Hepatocyte (in vitro differentiated cells): ENCODE measurements at regions not wholly inside any gene's neighbourhood (a gene's known extent, or its start where the extent isn't known, plus 50 kb on each side); places are given as distances from the start of the nearest gene placed in this dataset.

Experiments
- DNase-seq: peaks from one replicate; pipeline ENCODE4 v3.0.0-alpha.2; 2016; ENCODE audit warnings: low spot score
- H2AFZ ChIP-seq: fragments of 200-600 bp; sonication (generic); 2 replicates; pipeline ENCODE4 v1.6.0; 2016; ENCODE audit warnings: antibody characterized with exemption, mild to moderate bottlenecking
- H3K27ac ChIP-seq: fragments of 200-600 bp; sonication (generic); 2 replicates; pipeline ENCODE4 v1.5.1; 2016; ENCODE audit warnings: mild to moderate bottlenecking
- H3K27me3 ChIP-seq: fragments of 200-600 bp; sonication (generic); 2 replicates; pipeline ENCODE4 v1.6.1; 2016
- H3K36me3 ChIP-seq: fragments of 200-600 bp; sonication (generic); replicated peaks from 2 replicates; pipeline ENCODE4 v1.5.1; 2016; ENCODE audit warnings: low read depth; ENCODE audit not compliant: insufficient read depth
- H3K4me1 ChIP-seq: fragments of 200-600 bp; sonication (generic); 2 replicates; pipeline ENCODE4 v1.5.1; 2016; ENCODE audit warnings: mild to moderate bottlenecking, moderate library complexity; ENCODE audit not compliant: insufficient read depth
- H3K4me2 ChIP-seq: fragments of 200-600 bp; sonication (generic); 2 replicates; pipeline ENCODE4 v1.6.0; 2016
- H3K4me3 ChIP-seq: fragments of 200-600 bp; sonication (generic); 2 replicates; pipeline ENCODE4 v1.5.1; 2016; ENCODE audit warnings: mild to moderate bottlenecking
- H3K79me2 ChIP-seq: fragments of 200-600 bp; sonication (generic); 2 replicates; pipeline ENCODE4 v1.6.0; 2017; ENCODE audit warnings: mild to moderate bottlenecking
- H3K9me2 ChIP-seq: fragments of 200-600 bp; sonication (generic); replicated peaks from 2 replicates; pipeline ENCODE4 v1.6.0; 2017; ENCODE audit warnings: mild to moderate bottlenecking; ENCODE audit not compliant: insufficient read depth
- H3K9me3 ChIP-seq: fragments of 200-600 bp; sonication (generic); 2 replicates; pipeline ENCODE4 v1.5.1; 2016; ENCODE audit warnings: low read depth, mild to moderate bottlenecking
- H4K20me1 ChIP-seq: fragments of 200-600 bp; sonication (generic); 2 replicates; pipeline ENCODE4 v1.6.0; 2016; ENCODE audit warnings: mild to moderate bottlenecking; ENCODE audit not compliant: insufficient read depth, poor library complexity, severe bottlenecking
- EZH2 ChIP-seq: fragments of 200-600 bp; sonication (generic); IDR thresholded peaks from 2 replicates; pipeline ENCODE4 v1.6.1; 2016; ENCODE audit warnings: antibody characterized with exemption, mild to moderate bottlenecking, borderline replicate concordance
- EZH2phosphoT487 ChIP-seq: fragments of 200-600 bp; sonication (generic); IDR thresholded peaks from one replicate; pipeline ENCODE4 v1.6.1; 2018; ENCODE audit warnings: antibody characterized with exemption, mild to moderate bottlenecking, low read depth, moderate library complexity; ENCODE audit not compliant: unreplicated experiment, severe bottlenecking
- WGBS: methylation state at CpG from one replicate; pipeline ENCODE4 v1.1.6; 2016; ENCODE audit warnings: low lambda C conversion rate; ENCODE audit errors: missing lambda C conversion rate; 5-methylcytosine and 5-hydroxymethylcytosine counted together
- TF ChIP-seq, protein P1 (sequence below): fragments of 200-600 bp; sonication (generic); IDR thresholded peaks from 2 replicates; pipeline ENCODE4 v1.5.1; 2016; ENCODE audit warnings: antibody characterized with exemption, mild to moderate bottlenecking; ENCODE audit not compliant: poor library complexity

DNA sequence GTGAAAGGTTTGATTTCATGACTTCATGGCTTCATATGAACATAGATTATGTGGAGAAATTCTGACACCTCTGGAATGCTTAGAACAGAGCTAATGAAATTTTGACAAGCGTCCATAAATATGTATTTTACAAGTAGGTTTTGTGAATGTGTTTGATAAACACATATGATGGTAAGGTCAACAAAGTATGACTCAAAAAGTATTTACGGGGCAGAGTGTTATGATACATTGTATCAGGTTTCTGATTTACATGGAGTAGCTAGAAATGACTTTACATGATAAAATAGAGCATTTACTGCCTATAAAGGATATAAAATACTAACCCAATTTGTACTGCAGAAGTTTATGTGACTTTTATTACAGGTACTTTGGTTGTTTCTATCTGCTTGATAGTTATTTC lies 206.3 kb downstream of the MDFIC start:
- Histone ChIP-seq H3K27ac (no peak overlapping the region), H3K4me1 (no peaks in the 10 kb centered on the region), H3K4me3 (no peak overlapping the region), H3K9me3 (no peaks in the 10 kb centered on the region), H4K20me1 (no peaks in the 10 kb centered on the region), H3K79me2 (no peaks in the 10 kb centered on the region), H3K9me2 (no peaks in the 10 kb centered on the region), H3K4me2 (no peak overlapping the region), H2AFZ (no peak overlapping the region), H3K27me3 (no peaks in the 10 kb centered on the region), H3K36me3 (no peaks in the 10 kb centered on the region)
- TF ChIP-seq EZH2 (no peak), EZH2phosphoT487 (no peak)
- TF ChIP-seq, protein P1, sequence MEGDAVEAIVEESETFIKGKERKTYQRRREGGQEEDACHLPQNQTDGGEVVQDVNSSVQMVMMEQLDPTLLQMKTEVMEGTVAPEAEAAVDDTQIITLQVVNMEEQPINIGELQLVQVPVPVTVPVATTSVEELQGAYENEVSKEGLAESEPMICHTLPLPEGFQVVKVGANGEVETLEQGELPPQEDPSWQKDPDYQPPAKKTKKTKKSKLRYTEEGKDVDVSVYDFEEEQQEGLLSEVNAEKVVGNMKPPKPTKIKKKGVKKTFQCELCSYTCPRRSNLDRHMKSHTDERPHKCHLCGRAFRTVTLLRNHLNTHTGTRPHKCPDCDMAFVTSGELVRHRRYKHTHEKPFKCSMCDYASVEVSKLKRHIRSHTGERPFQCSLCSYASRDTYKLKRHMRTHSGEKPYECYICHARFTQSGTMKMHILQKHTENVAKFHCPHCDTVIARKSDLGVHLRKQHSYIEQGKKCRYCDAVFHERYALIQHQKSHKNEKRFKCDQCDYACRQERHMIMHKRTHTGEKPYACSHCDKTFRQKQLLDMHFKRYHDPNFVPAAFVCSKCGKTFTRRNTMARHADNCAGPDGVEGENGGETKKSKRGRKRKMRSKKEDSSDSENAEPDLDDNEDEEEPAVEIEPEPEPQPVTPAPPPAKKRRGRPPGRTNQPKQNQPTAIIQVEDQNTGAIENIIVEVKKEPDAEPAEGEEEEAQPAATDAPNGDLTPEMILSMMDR = no peak
- DNase-seq = no peak
- WGBS = 58% methylated on average over 2 of the region's 2 CpGs

DNA sequence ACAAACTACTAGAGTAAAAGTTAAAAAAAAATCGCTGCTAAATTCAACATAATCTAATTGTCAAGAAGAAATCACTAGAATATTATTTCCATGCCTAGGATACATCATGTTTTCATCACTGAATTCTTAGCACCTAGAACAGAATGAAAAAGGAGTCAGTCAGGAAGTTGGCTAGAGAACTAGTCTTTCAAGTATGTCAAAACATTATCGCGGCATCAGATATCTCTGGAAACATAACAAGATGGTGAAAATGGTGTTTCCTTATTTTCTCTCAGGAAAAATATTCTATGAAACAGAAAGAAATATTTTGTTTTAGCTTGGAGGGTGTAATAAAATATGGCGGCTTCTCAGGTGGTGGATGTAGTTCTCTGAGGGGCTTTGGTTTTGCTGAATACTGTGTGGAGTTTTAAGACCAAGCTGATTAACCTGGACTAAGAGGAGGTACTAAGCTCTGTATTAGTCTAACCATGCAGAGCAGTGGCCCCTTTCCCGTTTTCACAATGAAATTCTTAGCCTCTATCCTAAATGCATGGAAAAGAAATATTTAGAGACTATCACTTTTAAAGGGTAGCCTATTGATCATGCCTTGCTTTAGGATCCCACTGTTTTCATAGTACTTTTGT lies 205.6 kb downstream of the MDFIC start:
- H3K4me1 ChIP-seq = no peaks in the 10 kb centered on the region
- H3K27ac ChIP-seq = peak overlapping the region; percentile 12
- WGBS = 84% methylated on average over 5 of the region's 5 CpGs
- H3K36me3 ChIP-seq = no peaks in the 10 kb centered on the region
- no peak for DNase-seq
- H3K9me3 ChIP-seq = no peaks in the 10 kb centered on the region
- H4K20me1 ChIP-seq = no peaks in the 10 kb centered on the region
- H3K9me2 ChIP-seq = no peaks in the 10 kb centered on the region
- no peaks in the 10 kb centered on the region for H3K27me3 ChIP-seq
- no peak overlapping the region for H3K4me3 ChIP-seq
- H3K79me2 ChIP-seq = no peaks in the 10 kb centered on the region
- H2AFZ ChIP-seq = no peak overlapping the region
- H3K4me2 ChIP-seq = no peak overlapping the region
- TF ChIP-seq, protein P1 = no peak

DNA sequence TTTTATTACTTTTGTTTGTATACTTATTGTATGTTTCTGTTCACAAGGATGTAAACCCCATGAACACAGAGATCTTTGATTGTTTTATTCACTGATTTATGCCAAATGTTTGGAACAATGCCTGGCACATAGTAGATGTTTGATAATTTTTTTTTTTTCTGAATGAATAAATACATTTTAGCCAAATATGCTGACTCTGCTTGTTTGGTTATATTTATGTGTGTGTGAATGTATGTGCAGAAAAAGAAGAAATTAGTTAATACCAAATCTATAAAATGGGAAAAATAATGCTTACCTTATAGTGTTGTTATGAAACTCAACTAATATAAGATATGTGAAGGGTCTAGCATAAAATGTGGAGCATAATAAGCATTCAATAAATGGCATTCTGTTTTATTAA lies 203.9 kb downstream of the MDFIC start:
- TF ChIP-seq EZH2phosphoT487 = no peak
- TF ChIP-seq EZH2 = no peak
- TF ChIP-seq, protein P1 = no peak
- H3K27me3 ChIP-seq = no peaks in the 10 kb centered on the region
- no peaks in the 10 kb centered on the region for H3K4me1 ChIP-seq
- H3K4me3 ChIP-seq = no peak overlapping the region
- no peak overlapping the region for H2AFZ ChIP-seq
- no peaks in the 10 kb centered on the region for H3K79me2 ChIP-seq
- no peak overlapping the region for H3K27ac ChIP-seq
- H3K9me3 ChIP-seq = no peaks in the 10 kb centered on the region
- no peak for DNase-seq
- no peaks in the 10 kb centered on the region for H3K36me3 ChIP-seq
- H3K9me2 ChIP-seq = no peaks in the 10 kb centered on the region
- H4K20me1 ChIP-seq = no peaks in the 10 kb centered on the region
- H3K4me2 ChIP-seq = no peak overlapping the region

DNA sequence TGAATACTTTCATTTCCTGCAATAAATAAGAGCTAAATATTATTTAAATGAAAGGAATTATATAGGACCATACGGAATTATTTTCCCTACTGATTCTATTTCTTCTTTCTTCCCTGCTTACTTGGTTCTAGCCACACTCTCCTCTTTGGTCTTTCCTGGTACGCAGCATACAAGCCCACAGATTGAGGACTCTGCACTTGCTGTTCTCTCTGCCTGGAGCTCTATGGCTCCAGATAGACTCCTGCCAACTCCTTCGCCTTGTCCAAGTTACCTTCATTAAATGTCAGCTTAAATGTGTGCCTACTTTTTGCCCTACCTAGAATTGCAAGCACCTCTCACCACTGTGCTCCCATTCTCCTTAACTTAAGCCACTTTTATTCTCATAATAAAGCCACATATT lies 203.4 kb downstream of the MDFIC start:
- Histone ChIP-seq H2AFZ (no peak overlapping the region), H3K4me1 (no peaks in the 10 kb centered on the region), H3K36me3 (no peaks in the 10 kb centered on the region), H3K9me2 (no peaks in the 10 kb centered on the region), H3K27ac (no peak overlapping the region), H4K20me1 (no peaks in the 10 kb centered on the region), H3K27me3 (no peaks in the 10 kb centered on the region), H3K79me2 (no peaks in the 10 kb centered on the region), H3K4me2 (no peak overlapping the region), H3K4me3 (no peak overlapping the region), H3K9me3 (no peaks in the 10 kb centered on the region)
- TF ChIP-seq EZH2 (no peak), EZH2phosphoT487 (no peak)
- TF ChIP-seq, protein P1 = no peak
- WGBS = 97% methylated on average over 3 of the region's 3 CpGs
- no peak for DNase-seq
